Ammon's horn (tissue), 1 donor: ENCODE measurements at regions not wholly inside any gene's neighbourhood (a gene's known extent, or its start where the extent isn't known, plus 50 kb on each side); places are given as distances from the start of the nearest gene placed in this dataset.
"Not testable (repeated sequence)": the region's sequence is repeated elsewhere in the genome, so short reads cannot be mapped to it uniquely, and the experiment has no call there.

ENCODE experiments used
- DNase-seq: peaks from one replicate; pipeline ENCODE4 v3.0.0-alpha.2; 2016; ENCODE audit warnings: low spot score

DNA sequence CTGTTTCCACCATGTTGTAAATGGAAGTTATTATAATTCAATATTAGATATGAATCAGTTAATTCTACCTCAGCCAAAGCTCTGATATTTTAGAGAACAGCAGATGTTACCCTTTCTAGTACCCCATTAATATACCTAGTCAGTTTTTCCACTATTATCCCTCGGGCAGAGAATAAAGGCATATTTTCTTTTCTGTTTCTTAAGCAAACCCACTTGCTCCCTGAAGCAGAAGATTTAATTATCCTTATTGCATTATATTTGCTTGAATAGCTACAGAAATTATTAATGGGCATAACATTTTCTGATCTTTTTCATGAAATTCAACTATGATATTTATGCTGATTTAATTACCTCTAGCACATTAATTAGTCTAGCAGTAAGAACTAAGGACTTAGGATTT is 832.9 kb upstream of the FBXO33 start:
- DNase-seq: no peak

DNA sequence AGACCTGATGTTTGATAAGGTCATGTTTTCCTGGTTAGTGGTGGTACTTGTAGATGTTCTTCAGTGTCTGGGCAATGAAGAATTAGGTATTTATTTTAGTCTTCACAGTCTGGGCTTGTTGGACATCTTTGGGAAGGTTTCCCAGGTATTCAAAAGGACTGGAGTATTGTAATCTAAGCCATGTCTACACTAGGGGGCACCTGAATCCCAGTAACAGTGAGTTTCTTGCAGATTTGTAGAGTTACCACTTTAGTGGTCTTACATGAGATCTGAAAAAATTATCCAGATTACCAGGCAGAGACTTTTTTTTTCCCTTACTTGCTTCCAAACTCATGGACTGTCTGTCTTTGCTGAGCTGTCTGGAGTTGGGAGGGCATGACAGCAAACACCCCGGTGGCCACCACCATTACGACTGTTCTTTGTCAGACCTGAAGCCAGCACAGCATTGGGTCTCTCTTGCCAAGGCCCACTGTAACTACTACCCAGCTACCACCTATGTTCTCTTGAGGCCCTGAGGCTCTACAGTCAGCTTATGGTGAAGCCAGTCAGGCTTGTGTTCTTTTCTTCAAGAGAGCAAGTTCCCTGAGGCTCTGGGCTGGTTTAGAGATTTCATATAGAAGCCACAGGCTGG is 820.7 kb upstream of the FBXO33 start:
- DNase-seq: no peak

DNA sequence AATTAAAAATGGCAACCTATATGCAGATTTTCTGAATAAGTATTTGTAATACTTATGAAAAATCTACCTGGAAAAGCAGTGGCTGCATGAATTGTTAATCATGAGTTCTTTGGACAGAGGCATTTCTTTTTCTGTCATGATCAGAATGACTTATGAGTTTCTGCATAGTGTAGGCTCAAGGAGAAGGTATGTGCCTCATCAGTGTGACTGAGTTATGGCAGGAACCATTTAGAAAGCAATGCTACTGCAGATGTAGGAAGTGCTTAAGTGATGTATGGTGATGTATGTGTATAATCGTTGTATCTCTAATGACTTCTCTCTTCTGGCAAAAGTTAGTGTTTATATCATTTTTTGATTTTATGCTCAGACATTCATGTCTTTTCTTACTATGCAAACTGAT is 816.4 kb upstream of the FBXO33 start:
- DNase-seq: no peak

DNA sequence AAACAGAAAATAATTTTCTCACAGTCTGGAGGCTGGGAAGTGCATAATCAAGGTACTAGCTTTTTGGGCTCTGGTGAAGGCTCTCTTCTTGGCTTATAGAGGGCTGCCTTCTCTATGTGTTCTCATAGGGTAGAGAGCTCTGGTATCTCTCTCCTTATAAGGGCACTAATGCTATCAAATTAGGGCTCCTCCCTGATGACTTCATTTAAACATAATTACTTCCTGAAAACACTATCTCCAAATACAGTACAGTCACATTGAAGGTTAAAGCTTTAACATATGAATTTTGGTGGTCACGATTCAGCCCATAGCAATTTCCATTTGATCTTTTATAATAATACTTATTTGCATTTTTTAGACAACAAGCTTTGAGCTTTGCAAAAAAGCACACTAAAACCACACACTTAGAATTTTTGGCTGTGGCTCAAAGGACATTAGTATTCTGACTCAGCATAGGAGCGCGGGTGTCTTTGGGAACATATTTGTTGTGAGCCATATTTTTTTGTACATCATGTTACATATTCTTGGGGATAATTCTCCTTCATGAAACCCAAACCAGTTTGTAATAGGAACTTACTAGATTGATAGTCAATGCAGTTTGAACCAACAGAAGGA is 808.1 kb upstream of the FBXO33 start:
- DNase-seq: peak; percentile 8

DNA sequence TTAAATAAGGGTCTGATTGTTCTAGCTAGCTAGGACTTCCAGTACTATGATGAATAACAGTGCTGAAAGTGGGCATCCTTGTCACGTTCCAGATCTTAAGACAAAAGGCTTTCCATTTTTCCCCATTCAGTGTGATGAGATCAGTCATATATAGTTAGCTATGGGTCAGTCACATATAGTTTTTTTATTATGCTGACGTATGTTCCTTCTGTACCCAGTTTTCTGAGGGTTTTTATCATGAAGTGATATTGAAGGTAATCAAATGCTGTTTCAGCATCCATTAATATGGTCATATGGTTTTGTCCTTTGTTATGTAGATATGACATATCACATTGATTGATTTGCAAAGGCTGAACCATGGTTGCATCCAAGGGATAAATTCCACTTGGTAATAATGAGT is 800.1 kb upstream of the FBXO33 start:
- no peak for DNase-seq

DNA sequence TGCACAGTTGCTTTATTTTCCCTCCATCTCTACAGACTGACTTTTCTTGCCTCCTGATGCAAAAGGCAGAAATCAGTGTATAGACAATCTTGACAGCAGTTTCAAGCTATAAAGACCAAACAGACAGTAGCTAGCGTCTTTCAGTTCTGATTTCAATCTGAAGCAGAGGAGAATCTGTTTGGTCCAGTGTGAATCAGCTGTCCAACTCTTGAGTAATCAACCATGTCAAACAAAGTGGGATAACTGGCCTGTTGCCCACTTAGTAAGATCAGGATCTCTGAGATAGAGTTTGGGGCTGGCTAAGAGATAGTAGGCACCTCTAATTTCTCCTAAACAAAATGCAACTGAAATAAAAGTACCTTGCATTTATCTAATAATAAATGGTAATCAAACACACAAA is 797.4 kb upstream of the FBXO33 start:
- DNase-seq: no peak

DNA sequence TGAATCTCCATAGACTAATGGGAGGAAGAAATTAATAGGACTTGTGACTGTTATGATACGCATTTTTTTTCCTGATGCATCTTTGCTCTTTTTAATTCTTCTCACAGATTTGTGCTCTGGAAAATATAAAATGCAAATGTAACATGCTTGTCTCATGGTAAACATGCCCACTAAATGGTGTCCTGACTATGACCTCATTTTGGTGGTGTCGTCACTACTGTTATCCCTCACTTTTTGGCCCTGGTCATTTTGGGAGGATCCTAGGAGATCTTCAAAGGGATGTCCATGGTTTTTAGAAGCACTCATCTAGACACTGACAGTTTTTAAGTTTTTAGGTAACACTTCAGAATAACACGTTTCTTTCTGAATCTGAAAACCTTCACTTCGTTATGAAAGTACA is 790.8 kb upstream of the FBXO33 start:
- no peak for DNase-seq

DNA sequence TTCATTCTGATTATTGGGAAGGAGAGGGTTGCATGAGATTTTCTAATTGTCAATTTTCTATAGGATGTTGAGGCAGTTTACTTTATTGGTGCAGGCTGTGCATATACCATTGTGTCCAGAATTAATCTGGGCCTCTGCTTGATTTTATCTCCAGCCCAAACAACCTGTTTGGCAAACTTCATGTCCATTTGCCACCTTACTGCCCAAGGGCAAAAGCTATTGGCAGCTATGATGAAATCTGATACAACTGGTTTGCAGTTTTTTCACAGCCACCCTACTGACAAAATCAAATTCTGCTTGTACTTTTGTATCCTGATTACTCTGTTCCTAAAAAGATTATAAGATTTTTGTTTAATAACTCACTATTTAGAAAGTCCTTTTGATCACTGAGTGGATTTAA is 789.2 kb upstream of the FBXO33 start:
- no peak for DNase-seq

DNA sequence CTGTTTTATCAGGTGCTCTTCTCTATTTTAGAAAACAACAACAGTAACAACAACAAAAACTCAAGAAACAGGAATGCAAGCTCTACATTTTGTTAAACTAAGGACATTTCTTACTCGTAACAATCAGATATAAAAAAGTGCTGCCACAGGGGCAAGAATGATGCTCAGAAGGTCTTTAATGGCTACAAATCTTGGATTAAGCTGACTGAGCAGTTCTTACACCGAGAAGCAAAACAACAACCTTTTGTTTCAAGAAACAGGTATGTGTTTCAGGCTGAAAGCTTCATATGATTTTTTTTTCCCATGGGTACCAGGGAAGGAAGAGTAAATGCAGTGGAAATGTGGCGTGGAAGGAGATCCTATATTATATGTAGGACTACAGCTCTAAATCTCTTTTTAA is 786.8 kb upstream of the FBXO33 start:
- DNase-seq: no peak

DNA sequence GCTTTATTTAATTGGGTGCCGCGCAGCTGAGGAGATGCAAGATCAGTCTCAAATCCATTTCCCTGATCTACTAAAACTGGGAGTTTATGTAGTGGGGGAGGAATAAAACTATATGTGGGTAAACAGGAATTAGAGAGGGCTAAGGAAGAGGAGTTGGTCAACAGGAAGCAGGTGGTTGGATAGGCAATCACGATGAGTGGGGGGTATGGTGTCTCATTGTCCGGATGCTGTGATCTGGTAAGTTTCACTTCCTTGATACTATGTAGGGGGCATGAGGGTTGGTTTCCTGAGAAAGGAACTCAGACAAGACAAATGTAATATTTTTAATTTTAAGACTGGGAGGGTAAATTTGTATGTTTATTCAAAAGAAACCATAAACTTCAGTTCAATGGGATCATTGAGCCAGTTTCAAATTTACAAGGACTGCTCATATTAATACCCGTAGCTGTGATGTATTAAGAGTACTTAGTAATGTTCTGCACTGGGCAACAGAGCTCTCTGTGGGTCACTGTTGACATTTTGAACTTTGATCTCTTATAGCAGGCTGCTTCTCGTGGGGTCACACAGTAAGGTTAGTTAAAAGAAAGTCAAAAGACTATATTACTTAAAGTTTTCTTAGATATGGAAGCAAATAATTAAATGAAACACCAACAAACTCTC is 786.2 kb upstream of the FBXO33 start:
- DNase-seq: no peak

DNA sequence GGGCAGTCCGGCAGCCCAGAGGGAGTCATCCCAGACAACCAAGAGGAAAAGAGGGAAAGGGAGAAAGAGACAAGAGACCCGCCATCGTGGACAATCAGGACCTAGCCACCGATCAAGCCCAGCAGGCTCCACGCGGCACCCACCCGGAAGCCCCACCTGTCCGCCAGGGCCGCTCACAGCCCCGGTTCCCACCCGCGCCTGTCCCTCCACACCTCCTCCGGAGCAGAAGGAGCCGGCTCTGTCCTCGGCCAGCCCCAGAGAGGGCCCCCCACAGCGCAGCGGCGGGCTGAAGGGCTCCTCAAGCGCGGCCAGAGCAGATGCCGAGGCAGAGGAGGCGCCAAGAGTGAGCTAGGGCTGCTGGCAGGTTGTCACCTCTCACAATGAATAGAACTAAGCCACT is 784.7 kb upstream of the FBXO33 start:
- DNase-seq: no peak

DNA sequence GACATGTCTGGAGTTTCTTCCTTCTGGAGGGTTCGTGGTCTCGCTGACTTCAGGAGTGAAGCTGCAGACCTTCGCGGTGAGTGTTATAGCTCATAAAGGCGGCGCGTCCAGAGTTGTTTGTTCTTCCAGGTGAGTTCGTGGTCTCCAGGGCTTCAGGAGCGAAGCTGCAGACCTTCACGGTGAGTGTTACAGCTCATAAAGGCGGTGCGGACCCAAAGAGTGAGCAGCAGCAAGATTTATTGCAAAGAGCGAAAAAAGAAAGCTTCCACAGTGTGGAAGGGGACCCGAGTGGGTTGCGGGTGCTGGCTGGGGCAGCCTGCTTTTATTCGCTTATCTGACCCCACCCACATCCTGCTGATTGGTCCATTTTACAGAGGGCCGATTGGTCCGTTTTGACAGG is 784.2 kb upstream of the FBXO33 start:
- not testable (repeated sequence) for DNase-seq

DNA sequence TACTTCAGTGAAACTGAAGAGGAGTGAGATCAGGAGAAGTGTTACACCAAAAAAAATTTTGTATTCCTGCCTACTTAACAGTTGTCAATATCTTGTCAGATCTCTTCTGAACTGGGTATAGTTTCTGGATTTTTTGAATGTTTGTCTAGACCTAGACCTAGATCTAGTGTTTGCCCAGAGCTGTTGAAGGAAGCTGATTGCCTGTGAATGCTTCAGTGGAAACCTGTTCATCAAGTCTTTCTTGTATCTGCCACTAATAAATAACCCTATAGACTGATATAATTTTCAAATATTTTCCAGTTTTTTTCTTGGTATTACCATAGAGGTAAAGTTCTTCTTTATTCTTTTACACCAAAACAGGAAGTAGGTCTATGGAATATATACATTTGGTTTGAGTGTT is 781.5 kb upstream of the FBXO33 start:
- DNase-seq: no peak

DNA sequence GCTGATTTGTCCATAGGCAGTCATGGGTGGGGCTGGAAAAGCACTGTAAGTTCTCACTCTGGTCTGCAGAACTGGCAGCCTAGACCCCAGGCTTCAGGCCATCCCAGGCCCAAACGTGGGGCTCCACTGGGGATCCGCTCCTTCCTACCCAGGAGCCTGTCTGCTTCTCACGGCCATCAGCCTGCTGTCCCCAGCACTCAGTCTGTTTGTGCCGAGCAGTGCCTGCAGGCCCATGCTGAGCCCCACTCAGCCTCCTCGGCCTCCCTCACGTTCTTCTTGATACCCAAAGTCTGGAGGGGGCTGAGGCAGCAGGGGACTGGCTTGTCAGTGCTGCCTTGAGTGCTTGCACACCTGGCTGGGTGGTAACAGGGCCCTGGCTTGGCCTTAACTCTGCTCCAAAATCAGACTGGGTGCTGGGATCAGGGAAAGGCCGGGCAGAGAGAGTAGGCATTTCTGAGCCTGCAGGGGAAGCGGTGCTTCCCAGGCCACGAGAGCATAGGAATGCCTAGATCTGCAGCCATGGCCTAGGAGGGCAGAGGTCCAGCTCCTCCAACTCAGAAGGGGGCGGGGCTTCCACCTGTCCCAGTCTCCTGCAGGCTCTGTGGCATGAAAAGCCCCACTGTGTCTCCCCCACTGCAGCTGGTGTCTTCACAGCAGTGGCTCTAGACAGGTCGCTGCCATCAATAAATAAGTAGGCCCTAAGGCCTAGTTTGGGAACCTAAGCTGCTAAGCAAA is 772.4 kb upstream of the FBXO33 start:
- no peak for DNase-seq

DNA sequence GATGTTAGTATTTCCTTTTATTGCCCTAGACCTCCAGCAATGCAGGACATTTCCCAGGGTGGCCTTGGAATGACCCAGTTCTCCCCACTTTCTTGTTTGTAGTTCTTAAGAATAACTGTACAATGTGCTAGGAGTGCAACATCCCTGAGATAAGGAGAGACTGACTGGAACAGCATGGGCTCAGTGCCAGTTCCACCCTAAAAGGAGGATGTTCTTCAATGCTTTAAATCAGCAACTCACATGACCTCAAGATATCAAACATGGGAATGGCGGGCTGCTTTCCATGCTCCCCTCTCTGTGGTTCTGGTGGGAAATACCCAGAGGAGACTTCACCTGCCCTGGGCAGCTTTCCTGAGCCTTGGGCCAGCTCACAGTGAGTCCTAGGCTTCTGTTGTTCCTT is 766.9 kb upstream of the FBXO33 start:
- no peak for DNase-seq

DNA sequence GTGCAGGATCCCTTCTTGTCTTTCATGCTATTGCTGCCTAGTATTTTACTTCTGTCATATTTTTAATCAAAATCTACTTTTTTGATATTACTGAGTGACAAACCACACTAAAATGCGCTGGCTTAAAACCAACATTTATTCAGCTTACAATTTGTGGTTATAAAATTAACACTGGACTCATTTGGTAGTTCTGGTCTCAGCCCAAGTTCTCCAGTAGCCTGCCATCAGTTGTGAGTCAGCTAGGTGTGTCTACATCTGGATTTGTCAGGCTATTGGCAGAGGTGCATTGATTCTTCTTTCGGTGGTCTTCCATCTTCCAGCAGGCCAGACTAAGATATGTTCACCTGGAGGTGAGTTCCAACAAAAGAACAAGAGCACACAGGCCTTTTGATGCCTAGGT is 765.1 kb upstream of the FBXO33 start:
- no peak for DNase-seq

DNA sequence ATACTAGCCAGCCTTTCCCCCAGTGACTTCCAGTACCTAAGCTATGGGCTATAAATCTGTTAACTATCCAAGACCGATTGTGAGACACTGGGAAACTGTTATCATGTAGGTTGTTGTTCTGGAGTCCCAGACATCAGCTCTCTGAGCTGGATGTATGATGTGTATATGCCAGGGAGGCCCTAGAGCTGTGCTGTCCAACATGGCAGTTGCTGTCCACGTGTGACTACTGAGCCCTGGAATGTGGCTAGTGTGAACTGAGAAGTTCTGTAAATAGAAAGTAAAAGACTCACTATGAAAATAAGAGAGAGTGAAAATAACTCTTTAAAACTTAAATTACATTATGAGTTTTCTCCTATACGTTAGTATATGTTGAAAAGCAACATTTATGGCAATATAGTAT is 755.8 kb upstream of the FBXO33 start:
- no peak for DNase-seq

DNA sequence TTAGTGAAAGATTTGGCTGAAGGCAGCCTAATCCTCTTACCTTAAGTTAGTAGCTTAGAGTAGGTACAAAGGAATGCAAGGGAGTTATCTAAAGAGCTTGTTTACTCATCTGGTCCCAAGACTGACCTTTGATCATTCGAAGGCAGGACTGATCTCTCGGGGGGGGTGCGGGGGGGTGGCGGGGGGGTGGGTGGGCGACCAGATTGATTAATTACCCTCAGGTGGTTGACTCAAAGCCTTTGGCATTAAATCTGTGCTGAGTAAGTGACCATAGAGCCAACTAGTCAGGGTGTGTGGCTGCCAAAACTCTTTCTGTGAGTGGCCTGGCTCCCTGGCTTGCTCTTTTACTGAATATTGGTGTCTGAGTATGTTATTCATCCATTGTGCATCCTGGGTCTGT is 731.9 kb upstream of the FBXO33 start:
- no peak for DNase-seq

DNA sequence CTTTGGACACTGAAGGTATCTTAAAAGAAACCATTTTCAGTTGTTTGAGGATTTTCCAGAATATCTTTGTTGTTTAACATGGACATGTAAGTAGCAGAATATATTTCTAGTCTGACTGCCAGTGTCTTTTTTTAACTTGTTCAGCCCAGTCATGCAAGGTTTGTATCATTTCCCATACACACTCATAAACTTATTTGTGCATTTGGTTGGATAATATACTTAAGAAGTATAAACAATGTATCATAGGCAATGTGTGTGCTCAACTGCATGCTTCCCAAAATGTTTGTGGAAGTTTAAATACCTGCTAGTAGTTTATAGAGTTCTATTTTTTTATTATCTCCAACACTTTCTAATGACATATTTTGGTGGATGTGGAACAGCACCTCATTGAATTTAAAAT is 707.4 kb upstream of the FBXO33 start:
- DNase-seq: no peak

DNA sequence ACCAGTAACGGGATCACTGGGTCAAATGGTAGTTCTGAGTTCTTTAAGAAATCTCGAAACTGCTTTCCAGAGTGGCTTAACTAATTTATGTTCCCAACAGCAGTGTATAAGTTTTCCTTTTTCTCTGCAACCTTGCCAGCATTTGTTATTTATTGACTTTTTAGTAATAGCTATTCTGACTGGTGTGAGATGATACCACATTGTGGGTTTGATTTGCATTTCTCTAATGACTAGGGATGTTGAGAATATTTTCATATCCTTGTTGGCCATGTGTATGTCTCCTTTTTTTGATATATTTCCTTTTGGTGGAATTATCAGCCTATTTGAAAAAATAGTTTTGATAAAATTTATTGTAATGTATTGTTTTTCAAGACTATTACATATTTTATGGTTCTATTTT is 701.2 kb upstream of the FBXO33 start:
- DNase-seq: no peak

DNA sequence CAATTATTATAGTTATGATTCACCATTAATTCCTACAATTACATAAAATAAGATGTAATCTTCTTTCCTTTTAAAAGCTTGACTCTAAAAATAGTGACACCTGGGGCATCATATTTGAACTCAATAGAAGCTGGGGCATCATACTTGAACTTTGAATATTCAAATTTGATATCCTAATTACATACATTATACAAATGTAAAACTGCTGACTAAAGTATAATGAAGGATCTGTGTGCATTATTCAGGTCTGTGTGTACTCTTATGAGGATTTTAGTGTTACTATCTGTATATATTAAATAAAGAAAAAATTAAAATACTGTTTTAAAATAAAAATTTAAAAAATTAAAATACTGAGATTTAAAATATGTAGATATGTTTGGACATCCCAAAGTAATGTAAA is 696.9 kb upstream of the FBXO33 start:
- no peak for DNase-seq

DNA sequence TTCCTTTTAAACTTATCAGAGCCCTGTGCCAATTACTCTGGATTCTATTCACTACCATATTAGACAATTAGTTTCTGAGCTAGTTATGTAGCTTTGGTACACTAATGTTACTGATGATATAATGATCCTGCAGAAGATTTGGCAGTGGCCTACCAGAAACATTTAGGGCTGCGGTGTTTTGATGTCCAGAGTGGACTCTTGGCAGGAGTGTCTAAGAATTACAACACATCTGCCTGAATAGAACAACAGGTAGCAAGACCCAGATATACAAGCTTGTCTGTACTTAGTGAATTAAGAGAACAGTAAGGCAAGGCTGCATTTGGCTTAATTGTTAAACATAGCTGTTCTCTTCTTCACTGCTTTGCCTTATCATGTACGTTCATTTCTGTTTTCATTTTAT is 691.6 kb upstream of the FBXO33 start:
- no peak for DNase-seq

DNA sequence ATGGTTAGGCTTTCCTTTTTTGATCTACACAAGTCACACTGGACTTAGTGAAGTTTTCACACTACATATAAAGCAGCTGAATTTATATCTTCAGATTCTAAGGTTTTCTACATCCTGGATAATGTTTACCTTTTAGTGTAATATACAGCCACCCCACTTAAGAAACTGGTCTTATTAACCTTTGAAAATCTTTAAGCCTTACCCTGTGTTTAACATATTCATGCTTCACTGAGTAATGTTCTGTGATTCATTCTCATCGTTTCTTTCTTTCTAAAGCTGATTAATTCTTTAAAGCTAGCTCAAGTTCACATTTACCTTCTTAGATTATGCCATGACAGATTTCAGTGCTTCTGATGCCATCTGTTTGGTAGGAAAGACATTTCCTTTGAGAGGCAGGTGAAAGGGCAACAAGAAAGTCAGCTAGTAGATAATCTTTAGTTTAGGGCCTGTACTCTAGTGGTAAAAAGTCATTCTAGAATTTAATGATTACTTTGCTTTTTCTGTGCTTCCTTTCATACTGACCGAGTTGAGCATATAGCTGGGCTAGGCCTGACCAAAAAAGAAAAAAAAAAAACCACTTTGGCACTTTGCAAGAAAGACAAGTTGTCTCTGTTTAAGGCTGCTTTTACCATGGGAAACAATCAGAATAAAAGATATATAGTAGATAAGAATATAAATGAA is 690.9 kb upstream of the FBXO33 start:
- no peak for DNase-seq
